HL-60/S4 treated with phorbol 12-myristate 13-acetate at 8.2 ng/mL for 4 days and 3 days (cell line): ENCODE measurements at regions not wholly inside any gene's neighbourhood (a gene's known extent, or its start where the extent isn't known, plus 50 kb on each side); places are given as distances from the start of the nearest gene placed in this dataset.
"Not testable (repeated sequence)": the region's sequence is repeated elsewhere in the genome, so short reads cannot be mapped to it uniquely, and the experiment has no call there.

ENCODE experiments used
- in situ Hi-C: fragments of 300-500 bp; cut with MboI; formaldehyde crosslinking; loops from 2 replicates; pipeline ENCODE4 v1.15.0; 2022; ENCODE audit warnings: low sequenced_read_pairs

DNA sequence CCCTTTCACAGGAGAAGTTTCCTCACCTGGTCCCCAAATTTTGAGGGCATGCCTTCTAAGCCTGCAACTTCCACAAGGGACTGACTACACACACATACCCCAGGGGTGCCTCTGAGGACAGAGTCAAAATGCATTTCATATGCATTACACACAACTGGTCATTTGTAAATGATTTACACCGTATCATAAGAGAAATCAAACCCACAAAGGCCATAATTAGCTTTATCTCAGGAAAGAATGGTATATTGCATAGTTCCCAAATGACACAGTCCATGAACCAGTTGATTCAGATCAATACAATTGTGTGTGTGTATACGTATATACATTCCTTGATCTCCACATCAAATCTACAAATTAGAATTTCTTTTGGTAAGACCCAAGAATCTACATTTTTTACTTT lies 203.3 kb upstream of the PRDM1 start:
- in situ Hi-C loops = no loop called here

- in situ Hi-C loops = no loop called here
Observed at GRCh38 chr6:105882121-105882803, 203.9 kb upstream of the PRDM1 start.

DNA sequence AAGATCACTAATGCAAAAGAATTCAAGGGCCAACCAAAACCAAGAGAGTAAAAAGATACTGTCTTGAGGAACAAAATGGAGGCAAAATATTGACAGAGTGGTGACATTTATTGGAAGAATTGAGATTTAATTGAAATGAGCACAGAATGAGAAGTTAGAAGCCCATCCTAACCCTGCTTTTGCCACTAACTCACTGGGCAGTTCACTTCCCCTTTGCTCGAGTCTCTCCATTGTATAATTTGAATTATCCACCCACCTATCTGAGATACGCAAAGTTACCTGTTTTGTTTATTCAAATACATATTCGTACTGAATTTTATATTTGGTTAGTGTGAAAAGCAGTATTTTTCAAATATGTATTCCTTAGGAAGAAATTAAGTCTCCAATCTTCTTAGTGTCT lies 204.5 kb upstream of the PRDM1 start:
- in situ Hi-C loops = no loop called here

GRCh38 chr6:105880030-105880492 lies 206.1 kb upstream of the PRDM1 start:
- in situ Hi-C loops = no loop called here

- in situ Hi-C loops = no loop called here
Observed at GRCh38 chr6:105879146-105879545, 207.0 kb upstream of the PRDM1 start.

GRCh38 chr6:105875974-105876640 lies 210.0 kb upstream of the PRDM1 start:
- in situ Hi-C loops = no loop called here

- in situ Hi-C loops = no loop called here
Observed at GRCh38 chr6:105874835-105875626, 211.1 kb upstream of the PRDM1 start.

DNA sequence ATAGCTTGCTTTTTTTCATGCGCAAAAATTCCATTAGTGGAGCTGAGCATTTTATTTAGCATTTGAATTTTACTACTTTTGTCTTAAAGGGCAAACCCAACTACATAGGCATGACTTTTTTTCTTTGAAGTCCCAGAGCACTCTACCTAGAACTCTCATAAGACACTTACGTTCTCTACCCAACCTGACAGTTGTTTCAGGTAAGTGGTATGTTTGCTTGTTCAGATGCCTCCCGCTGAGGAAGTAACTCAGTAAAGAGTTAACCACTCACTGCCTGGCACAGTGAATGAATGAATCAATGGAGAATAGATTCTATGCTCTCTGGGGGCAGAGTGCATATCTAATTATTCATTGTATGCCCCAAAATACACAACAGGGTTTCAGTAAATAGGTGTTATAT lies 212.3 kb upstream of the PRDM1 start:
- in situ Hi-C loops = no loop called here

DNA sequence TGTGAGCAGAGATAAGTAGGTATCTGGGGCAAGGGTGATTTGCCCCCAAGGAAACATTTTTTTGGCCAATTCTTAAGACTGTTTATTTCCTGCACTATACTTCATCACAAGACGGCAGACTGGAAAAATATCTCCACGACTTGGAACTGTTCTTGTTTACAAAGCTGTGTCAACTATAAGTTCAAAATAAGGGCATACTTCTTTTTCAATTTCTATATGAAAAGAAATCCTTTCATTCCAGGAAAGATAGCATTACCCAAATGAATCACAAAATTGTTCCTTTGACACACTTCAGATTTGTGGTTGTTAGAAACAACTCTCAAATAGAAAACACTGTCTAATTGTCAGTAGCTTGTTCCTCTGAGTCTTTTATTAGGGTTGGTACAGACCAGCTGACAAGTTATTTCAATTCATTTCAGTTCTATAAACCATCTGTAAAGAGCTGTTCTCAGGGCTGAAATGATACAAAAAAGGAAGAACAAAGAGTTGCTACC lies 212.9 kb upstream of the PRDM1 start:
- in situ Hi-C loops = no loop called here

DNA sequence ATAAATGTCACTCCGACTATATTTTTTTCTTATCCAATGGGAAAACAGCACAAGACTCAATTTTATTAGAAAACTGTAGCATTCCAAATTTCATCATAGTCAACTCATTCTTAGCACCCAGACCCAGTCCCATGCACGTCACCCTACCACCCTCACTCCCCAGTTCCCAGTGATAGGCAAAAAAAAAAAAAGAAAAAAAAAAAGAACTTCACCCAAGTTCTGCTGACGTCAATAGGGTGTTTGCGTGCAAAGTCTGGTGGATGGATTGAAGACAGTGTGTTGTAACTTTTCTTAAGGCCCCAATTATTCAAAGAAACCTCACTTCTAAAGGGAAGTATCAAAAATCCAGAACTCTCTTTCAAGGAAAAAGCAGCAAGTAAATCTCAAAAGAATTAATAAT lies 213.9 kb upstream of the PRDM1 start:
- in situ Hi-C loops = no loop called here

DNA sequence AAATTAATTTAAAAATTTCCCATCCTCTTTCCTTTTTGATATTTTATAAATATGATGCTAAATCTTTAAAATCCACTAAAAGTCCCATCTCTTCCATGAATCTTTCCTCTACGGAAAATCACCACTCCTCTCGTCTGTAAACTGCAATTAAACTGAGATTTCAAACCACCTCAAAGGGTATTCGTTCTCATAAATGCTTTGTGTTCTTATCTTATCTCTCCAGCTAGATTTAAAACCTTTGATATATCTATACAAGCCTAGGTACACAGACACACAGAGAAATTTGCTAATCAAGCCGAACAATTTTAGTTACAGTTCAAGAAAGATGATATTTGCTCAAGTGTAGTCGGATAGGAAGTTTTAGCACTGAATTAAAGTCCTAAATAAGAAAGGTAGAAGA lies 214.6 kb upstream of the PRDM1 start:
- in situ Hi-C loops = no loop called here

GRCh38 chr6:105869835-105870440 lies 216.2 kb upstream of the PRDM1 start:
- in situ Hi-C loops = no loop called here

DNA sequence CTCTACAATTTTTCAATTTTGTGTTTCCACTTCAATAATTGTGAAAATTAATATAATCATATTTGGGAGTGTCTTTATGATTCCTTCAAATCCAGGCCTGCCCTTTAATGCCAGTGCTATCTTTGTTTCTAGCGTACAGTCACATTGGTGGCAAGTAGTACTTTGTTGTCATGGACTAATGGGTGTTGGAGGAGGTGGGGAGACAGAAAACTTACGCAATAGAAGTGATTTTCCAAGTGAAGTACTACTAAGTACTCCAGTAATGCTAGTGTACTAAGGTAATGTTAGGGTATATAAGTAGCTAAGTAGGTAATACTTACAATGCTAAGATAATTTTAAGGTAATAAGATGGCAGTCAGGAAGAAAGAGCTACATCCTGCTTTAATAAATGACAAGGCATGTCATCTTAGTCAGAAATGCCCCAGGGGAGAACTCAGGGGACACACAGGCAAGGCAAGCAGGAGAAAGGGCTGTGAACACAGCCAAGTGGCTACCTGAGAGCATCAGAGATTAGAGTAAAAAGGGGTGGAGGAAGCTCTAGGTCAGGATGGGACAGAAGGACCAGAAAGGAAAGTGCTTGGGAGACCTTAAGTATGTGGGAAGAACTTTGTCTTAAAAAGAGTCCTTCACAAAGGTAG lies 217.2 kb upstream of the PRDM1 start:
- in situ Hi-C loops = no loop called here

GRCh38 chr6:105867821-105868220 lies 218.3 kb upstream of the PRDM1 start:
- in situ Hi-C loops = no loop called here

DNA sequence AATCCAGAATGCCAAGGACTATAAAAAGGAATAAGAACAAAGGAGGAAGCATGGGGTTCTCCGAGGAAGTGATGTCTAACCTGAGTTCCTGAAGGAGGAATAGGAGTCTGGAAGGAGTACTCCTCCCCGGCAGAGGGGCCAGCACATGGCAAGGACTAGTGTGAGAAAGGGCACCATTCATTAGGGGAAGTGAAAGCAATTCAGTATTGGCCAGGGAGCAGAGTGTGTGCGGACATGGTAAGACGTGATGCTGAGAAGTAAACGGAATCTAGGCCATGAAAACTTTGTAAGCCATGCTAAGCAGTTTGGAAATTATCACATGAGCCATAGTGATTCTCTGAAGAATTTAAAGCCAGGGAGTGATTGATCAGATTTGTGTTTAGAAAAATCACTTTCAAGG lies 218.9 kb upstream of the PRDM1 start:
- in situ Hi-C loops = no loop called here

GRCh38 chr6:105862936-105863607 lies 223.1 kb upstream of the PRDM1 start:
- in situ Hi-C loops = no loop called here

DNA sequence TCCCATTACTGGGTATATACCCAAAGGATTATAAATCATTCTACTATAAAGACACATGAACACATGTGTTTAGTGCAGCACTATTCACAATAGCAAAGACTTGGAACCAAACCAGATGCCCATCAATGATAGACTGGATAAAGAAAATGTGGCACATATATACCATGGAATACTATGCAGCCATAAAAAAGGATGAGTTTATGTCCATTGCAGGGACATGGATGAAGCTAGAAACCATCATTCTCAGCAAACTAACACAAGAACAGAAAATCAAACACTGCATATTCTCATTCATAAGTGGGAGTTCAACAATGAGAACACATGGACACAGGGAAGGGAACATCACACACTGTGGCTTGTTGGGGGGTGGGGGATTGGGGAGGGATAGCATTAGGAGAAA lies 225.2 kb upstream of the PRDM1 start:
- in situ Hi-C loops = not testable (repeated sequence)

- in situ Hi-C loops = no loop called here
Observed at GRCh38 chr6:105859457-105859856, 226.7 kb upstream of the PRDM1 start.

DNA sequence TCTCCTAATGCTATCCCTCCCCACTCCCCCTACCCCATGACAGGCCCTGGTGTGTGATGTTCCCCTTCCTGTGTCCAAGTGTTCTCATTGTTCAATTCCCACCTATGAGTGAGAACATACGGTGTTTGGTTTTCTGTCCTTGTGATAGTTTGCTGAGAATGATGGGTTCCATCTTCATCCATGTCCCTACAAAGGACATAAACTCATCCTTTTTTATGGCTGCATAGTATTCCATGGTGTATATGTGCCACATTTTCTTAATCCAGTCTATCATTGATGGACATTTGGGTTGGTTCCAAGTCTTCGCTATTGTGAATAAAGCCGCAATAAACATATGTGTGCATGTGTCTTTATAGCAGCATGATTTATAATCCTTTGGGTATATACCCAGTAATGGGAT lies 227.5 kb upstream of the PRDM1 start:
- in situ Hi-C loops = not testable (repeated sequence)

GRCh38 chr6:105855433-105855832 lies 230.7 kb upstream of the PRDM1 start:
- in situ Hi-C loops = no loop called here
